Stomach (tissue), 4 donors: ENCODE measurements at regions not wholly inside any gene's neighbourhood (a gene's known extent, or its start where the extent isn't known, plus 50 kb on each side); places are given as distances from the start of the nearest gene placed in this dataset.

Experiments used
- CTCF ChIP-seq, 7 experiments: fragments of 450-650 bp in 4 of 7; fragments of 200-600 bp in 3 of 7; sonication (generic) in 3 of 7; IDR thresholded peaks; one replicate each; pipeline ENCODE4 v1.5.1; 2016 to 2019; ENCODE audit warnings: antibody characterized with exemption in 7 of 7, control low read depth in 2 of 7, mild to moderate bottlenecking in 1 of 7
- EP300 ChIP-seq: sonication (generic); formaldehyde crosslinking; IDR thresholded peaks from one replicate; pipeline ENCODE4 v1.6.1; 2017; ENCODE audit warnings: antibody characterized with exemption

- TF ChIP-seq CTCF (IDR thresholded peaks at IDR 0.05), result no peak
- no peak for TF ChIP-seq EP300
These were observed 1521.3 kb downstream of the AMY1C start for GRCh38 chr1:105270966-105271365.
